GM12864 (cell line): ENCODE measurements at regions not wholly inside any gene's neighbourhood (a gene's known extent, or its start where the extent isn't known, plus 50 kb on each side); places are given as distances from the start of the nearest gene placed in this dataset.

Experiments used
- DNase-seq: peaks from one replicate; pipeline ENCODE4 v3.0.0-alpha.2; 2011; ENCODE audit warnings: low read depth
- H3K4me3 ChIP-seq: 2 replicates; pipeline ENCODE4 v1.5.1; 2011; ENCODE audit warnings: mild to moderate bottlenecking, low read depth, low read length, control low read depth
- CTCF ChIP-seq: IDR thresholded peaks from 2 replicates; pipeline ENCODE4 v1.5.1; 2011; ENCODE audit warnings: low read depth, mild to moderate bottlenecking, moderate library complexity, low read length, control low read depth, inconsistent platforms; ENCODE audit errors: missing control alignments

- no peak for DNase-seq
These were observed 60.7 kb upstream of the MAP1LC3B2 start for GRCh38 chr12:116498471-116498870.

GRCh38 chr12:116502141-116502725 is 56.9 kb upstream of the MAP1LC3B2 start:
- H3K4me3 ChIP-seq = no peak overlapping the region
- no peak for TF ChIP-seq CTCF
- DNase-seq = no peak

More at GRCh38 chr12:116498471-116498870, 60.7 kb upstream of the MAP1LC3B2 start:
- no peak overlapping the region for H3K4me3 ChIP-seq
- no peak for TF ChIP-seq CTCF

- DNase-seq = no peak
- H3K4me3 ChIP-seq = no peak overlapping the region
These were observed 56.1 kb upstream of the MAP1LC3B2 start for GRCh38 chr12:116502989-116503496.

GRCh38 chr12:116504438-116504837 is 54.7 kb upstream of the MAP1LC3B2 start:
- no peak for TF ChIP-seq CTCF
- no peak overlapping the region for H3K4me3 ChIP-seq
- DNase-seq = no peak

More at GRCh38 chr12:116502989-116503496, 56.1 kb upstream of the MAP1LC3B2 start:
- TF ChIP-seq CTCF = no peak

GRCh38 chr12:116506697-116507064 is 52.5 kb upstream of the MAP1LC3B2 start:
- no peak for DNase-seq
- no peak for TF ChIP-seq CTCF
- no peak overlapping the region for H3K4me3 ChIP-seq

- no peak overlapping the region for H3K4me3 ChIP-seq
- TF ChIP-seq CTCF = no peak
- no peak for DNase-seq
These were observed 50.7 kb upstream of the MAP1LC3B2 start for GRCh38 chr12:116508145-116509121.
